Keratinocyte (primary cell): ENCODE measurements at regions not wholly inside any gene's neighbourhood (a gene's known extent, or its start where the extent isn't known, plus 50 kb on each side); places are given as distances from the start of the nearest gene placed in this dataset.

Experiments used
- CTCF ChIP-seq, 3 experiments: IDR thresholded peaks in 1 of 3; conservative IDR thresholded peaks in 1 of 3; optimal IDR thresholded peaks in 1 of 3; 2 replicates in 2 of 3; 3 replicates in 1 of 3; pipeline versions ENCODE3 to v1.5.1; 2011; ENCODE audit warnings: low read length in 3 of 3, mild to moderate bottlenecking in 3 of 3, moderate library complexity in 2 of 3, control low read depth in 1 of 3, inconsistent platforms in 1 of 3; ENCODE audit not compliant: insufficient read depth in 2 of 3; ENCODE audit errors: extremely low read depth in 1 of 3
- EZH2 ChIP-seq: IDR thresholded peaks from one replicate; pipeline ENCODE4 v1.6.1; 2012; ENCODE audit warnings: inconsistent platforms, mild to moderate bottlenecking, low read length, moderate library complexity

GRCh38 chr3:80357761-80358160 lies 590.0 kb upstream of the ROBO1 start:
- TF ChIP-seq EZH2: no peak
- no peak for TF ChIP-seq CTCF (optimal IDR thresholded peaks at IDR 0.05 in 1 of 3, IDR thresholded peaks at IDR 0.05 in 1 of 3, conservative IDR thresholded peaks at IDR 0.05 in 1 of 3; ENCODE audit: extremely low read depth in 1 of 3, insufficient read depth in 2 of 3, low read length in 3 of 3)
